ENCODE measurements at regions not wholly inside any gene's neighbourhood (a gene's known extent, or its start where the extent isn't known, plus 50 kb on each side); places are given as distances from the start of the nearest gene placed in this dataset.

- no peak for DNase-seq (ENCODE audit: low read depth)
- TF ChIP-seq, protein P1, sequence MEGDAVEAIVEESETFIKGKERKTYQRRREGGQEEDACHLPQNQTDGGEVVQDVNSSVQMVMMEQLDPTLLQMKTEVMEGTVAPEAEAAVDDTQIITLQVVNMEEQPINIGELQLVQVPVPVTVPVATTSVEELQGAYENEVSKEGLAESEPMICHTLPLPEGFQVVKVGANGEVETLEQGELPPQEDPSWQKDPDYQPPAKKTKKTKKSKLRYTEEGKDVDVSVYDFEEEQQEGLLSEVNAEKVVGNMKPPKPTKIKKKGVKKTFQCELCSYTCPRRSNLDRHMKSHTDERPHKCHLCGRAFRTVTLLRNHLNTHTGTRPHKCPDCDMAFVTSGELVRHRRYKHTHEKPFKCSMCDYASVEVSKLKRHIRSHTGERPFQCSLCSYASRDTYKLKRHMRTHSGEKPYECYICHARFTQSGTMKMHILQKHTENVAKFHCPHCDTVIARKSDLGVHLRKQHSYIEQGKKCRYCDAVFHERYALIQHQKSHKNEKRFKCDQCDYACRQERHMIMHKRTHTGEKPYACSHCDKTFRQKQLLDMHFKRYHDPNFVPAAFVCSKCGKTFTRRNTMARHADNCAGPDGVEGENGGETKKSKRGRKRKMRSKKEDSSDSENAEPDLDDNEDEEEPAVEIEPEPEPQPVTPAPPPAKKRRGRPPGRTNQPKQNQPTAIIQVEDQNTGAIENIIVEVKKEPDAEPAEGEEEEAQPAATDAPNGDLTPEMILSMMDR (IDR thresholded peaks at IDR 0.05; ENCODE audit: insufficient read depth, low read depth, low read length) = no peak
- H3K4me3 ChIP-seq (ENCODE audit: low read depth, low read length) = no peak overlapping the region
These were observed 86.0 kb upstream of the ACVR2A start for GRCh38 chr2:147758821-147759220.

DNA sequence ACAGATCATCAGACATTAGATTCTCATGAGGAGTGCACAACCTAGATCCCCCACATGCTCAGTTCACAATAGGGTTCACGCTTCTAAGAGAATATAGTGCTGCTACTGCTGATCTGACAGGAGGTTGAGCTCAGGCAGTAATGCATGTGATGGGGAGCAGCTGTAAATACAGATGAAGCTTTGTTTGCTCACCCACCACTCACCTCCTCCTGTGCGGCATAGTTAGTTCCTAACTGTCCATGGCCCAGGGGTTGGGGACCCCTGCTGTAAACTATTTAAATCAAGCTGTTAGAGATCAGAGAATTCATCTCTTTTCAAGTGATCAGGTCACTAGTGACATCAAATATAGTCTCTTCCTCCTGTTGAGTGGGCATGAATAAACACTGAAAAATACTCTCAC lies 88.8 kb upstream of the ACVR2A start:
- DNase-seq (ENCODE audit: low read depth) = no peak
- no peak overlapping the region for H3K4me3 ChIP-seq (ENCODE audit: low read depth, low read length)
- TF ChIP-seq, protein P1 (IDR thresholded peaks at IDR 0.05; ENCODE audit: insufficient read depth, low read depth, low read length) = no peak

GRCh38 chr2:147740211-147740927 lies 104.5 kb upstream of the ACVR2A start:
- TF ChIP-seq, protein P1 (IDR thresholded peaks at IDR 0.05; ENCODE audit: insufficient read depth, low read depth, low read length) = no peak
- DNase-seq (ENCODE audit: low read depth) = no peak
- H3K4me3 ChIP-seq (ENCODE audit: low read depth, low read length) = no peak overlapping the region

DNA sequence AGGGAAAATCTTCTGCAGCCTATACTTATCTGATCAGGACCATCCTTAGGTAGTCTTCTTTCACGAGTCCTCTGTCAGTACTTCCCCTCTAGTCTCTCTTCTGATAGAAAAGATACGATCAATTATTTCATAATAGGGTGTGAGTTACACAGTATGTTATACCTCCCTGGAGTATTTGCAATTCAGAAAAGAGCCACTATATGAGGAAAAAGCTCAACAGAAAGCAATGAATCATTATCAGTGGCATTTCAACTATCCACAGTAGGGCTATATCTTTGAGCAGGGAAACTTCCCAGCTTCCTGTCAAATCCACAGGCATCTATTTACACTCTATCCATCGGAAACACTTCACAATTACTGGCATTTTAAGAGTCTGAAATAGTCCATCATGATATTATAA lies 105.3 kb upstream of the ACVR2A start:
- no peak for DNase-seq (ENCODE audit: low read depth)
- TF ChIP-seq, protein P1 (IDR thresholded peaks at IDR 0.05; ENCODE audit: insufficient read depth, low read depth, low read length) = no peak
- H3K4me3 ChIP-seq (ENCODE audit: low read depth, low read length) = no peak overlapping the region

DNA sequence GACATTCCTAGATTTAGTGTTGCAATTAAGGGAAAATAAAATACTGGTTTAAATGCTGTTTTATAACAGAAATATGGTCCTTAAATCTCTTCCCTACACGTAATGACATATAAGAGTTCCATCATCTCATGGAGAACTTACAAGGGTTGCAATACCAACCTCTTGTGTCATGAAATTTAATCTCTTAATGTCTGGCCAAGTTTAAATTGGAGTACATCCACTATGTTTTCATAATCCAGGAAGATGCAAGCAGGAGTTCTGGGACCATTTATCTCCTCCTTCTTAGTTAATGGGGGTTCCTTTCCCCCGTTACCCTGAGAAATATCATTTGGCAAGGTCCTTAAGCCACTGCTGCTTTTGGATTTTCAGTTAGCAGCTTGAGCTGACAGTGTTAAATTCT lies 126.0 kb upstream of the ACVR2A start:
- H3K4me3 ChIP-seq (ENCODE audit: low read depth, low read length) = no peak overlapping the region
- no peak for DNase-seq (ENCODE audit: low read depth)
- TF ChIP-seq, protein P1 (IDR thresholded peaks at IDR 0.05; ENCODE audit: insufficient read depth, low read depth, low read length) = no peak

DNA sequence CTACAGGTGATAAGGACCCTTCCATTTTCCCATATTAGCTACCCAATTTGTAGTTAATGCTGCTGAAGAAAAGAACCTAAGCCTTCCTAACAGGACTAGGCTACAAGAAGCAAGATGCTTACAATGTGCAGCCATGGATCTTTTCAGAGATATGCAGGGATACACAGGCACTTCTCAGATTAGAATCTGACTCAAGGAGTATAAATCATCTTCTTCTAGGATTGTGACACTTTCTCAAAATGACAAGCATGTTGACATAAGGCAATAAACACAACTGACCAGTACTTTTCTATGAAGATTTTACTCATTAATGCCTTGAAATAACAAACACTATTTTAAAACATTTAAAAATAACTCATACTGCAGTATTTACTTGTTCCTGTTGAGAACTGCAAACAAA lies 127.9 kb upstream of the ACVR2A start:
- no peak for DNase-seq (ENCODE audit: low read depth)
- TF ChIP-seq, protein P1 (IDR thresholded peaks at IDR 0.05; ENCODE audit: insufficient read depth, low read depth, low read length) = no peak
- no peak overlapping the region for H3K4me3 ChIP-seq (ENCODE audit: low read depth, low read length)

DNA sequence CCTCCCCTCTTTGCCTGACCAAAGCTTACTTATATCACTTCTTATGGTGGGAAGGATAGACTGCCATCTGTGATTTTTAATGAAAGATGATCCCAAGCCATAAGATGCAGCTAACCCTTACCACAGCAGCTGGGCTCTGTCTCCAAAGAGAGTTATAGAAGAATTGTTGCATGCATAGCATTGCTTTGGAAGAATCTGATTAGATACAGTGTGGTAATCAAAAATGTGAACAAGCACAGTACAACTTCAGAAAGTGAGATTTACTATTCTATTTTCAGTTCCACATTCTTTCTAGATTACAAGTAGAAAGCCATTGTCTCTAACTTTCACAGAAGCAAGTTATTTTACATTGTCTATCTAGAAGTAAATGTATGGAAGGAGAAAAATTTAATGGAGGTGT lies 129.0 kb upstream of the ACVR2A start:
- TF ChIP-seq, protein P1 (IDR thresholded peaks at IDR 0.05; ENCODE audit: insufficient read depth, low read depth, low read length) = no peak
- no peak overlapping the region for H3K4me3 ChIP-seq (ENCODE audit: low read depth, low read length)
- no peak for DNase-seq (ENCODE audit: low read depth)
